ENCODE measurements at regions not wholly inside any gene's neighbourhood (a gene's known extent, or its start where the extent isn't known, plus 50 kb on each side); places are given as distances from the start of the nearest gene placed in this dataset.

- H3K4me1 ChIP-seq (ENCODE audit: insufficient read depth, insufficient read length): no peaks in the 10 kb centered on the region
- H3K9me3 ChIP-seq (ENCODE audit: insufficient read depth, low read length): no peaks in the 10 kb centered on the region
- no peak for DNase-seq (ENCODE audit: low read depth, low spot score)
- no peak overlapping the region for H3K9ac ChIP-seq (ENCODE audit: insufficient read length, low read depth)
- H3K36me3 ChIP-seq (ENCODE audit: insufficient read depth, insufficient read length, low read length): no peaks in the 10 kb centered on the region
- no peaks in the 10 kb centered on the region for H3K27me3 ChIP-seq (ENCODE audit: insufficient read depth, insufficient read length)
- no peak overlapping the region for H3K4me3 ChIP-seq (ENCODE audit: insufficient read length, low read depth)
- no peak for TF ChIP-seq YY1 (IDR thresholded peaks at IDR 0.05; ENCODE audit: insufficient read depth, insufficient read length)
- no peak for TF ChIP-seq ZNF274 (IDR thresholded peaks at IDR 0.05; ENCODE audit: low read depth, low read length)
- no peak for TF ChIP-seq SUZ12 (IDR thresholded peaks at IDR 0.05; ENCODE audit: extremely low read depth, insufficient read depth, insufficient read length)
Measured at GRCh38 chr18:27865431-27865830, 311.5 kb downstream of the CDH2 start.

DNA sequence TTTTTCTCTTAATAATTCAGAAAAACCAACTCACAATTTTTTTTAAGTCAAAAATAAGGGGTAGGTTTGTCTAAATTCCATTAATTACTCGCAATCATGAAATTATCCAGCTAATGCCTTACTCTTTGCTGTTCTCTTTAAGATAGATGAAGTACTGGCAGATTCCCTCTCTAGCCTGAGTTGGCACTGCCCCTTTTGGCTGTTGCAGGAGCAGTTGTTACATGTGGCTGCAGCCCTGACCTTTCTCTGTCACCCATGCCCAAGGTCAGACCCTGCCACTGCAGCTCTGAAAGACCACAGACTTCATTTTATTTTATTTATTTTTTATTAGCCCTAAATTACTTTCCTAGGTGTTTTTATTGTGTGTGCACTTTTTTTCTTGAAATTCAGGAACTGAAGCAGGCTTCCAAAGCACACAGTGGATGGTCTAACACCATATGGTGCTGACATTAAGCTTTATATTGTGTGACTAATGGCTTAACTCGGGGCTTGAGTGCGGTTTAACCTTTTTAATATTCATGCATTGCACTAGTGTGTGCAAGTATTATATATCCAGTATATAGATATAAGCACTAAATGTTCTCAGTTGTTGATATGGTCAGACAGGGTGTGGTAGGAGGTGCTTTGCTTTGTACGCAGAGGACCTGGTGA lies 313.0 kb downstream of the CDH2 start:
- no peaks in the 10 kb centered on the region for H3K9me3 ChIP-seq (ENCODE audit: insufficient read depth, low read length)
- no peak for DNase-seq (ENCODE audit: low read depth, low spot score)
- no peak overlapping the region for H3K9ac ChIP-seq (ENCODE audit: insufficient read length, low read depth)
- TF ChIP-seq ZNF274 (IDR thresholded peaks at IDR 0.05; ENCODE audit: low read depth, low read length) (no peak), SUZ12 (IDR thresholded peaks at IDR 0.05; ENCODE audit: extremely low read depth, insufficient read depth, insufficient read length) (no peak), YY1 (IDR thresholded peaks at IDR 0.05; ENCODE audit: insufficient read depth, insufficient read length) (no peak)
- no peaks in the 10 kb centered on the region for H3K36me3 ChIP-seq (ENCODE audit: insufficient read depth, insufficient read length, low read length)
- no peaks in the 10 kb centered on the region for H3K27me3 ChIP-seq (ENCODE audit: insufficient read depth, insufficient read length)
- H3K4me1 ChIP-seq (ENCODE audit: insufficient read depth, insufficient read length): no peaks in the 10 kb centered on the region
- no peak overlapping the region for H3K4me3 ChIP-seq (ENCODE audit: insufficient read length, low read depth)

DNA sequence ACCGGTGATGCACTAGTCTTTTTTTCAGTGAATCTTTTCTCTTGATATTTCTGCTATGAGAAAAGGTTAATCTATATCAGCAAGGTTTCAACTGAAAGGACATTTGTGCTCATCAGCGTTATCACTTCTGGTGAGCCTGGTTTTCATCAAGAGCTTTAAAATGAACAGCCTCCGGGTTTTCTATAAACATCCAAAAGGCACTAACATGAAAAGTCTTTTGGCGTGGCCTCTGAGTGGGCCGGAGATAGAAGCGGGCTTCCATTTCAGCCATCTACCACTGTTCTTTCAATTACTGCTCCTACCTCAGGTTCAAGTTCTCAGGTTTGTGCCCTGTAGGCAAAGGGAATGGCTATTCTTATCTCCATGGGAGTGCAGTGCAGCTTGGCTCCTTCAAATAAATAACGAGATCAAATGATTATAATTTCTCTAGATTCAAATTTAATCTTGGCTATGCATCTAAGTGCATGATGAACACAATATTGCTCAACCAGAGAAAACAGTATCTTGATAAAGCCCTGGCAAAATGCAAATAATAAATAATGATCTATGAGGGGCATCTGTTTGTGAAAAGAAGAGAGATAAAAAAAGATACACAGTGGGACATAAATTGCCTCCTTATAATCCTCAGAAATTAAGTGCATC lies 314.8 kb downstream of the CDH2 start:
- no peaks in the 10 kb centered on the region for H3K27me3 ChIP-seq (ENCODE audit: insufficient read depth, insufficient read length)
- DNase-seq (ENCODE audit: low read depth, low spot score): no peak
- H3K4me3 ChIP-seq (ENCODE audit: insufficient read length, low read depth): no peak overlapping the region
- no peak overlapping the region for H3K9ac ChIP-seq (ENCODE audit: insufficient read length, low read depth)
- no peaks in the 10 kb centered on the region for H3K9me3 ChIP-seq (ENCODE audit: insufficient read depth, low read length)
- TF ChIP-seq SUZ12 (IDR thresholded peaks at IDR 0.05; ENCODE audit: extremely low read depth, insufficient read depth, insufficient read length) (no peak), YY1 (IDR thresholded peaks at IDR 0.05; ENCODE audit: insufficient read depth, insufficient read length) (no peak), ZNF274 (IDR thresholded peaks at IDR 0.05; ENCODE audit: low read depth, low read length) (no peak)
- no peaks in the 10 kb centered on the region for H3K36me3 ChIP-seq (ENCODE audit: insufficient read depth, insufficient read length, low read length)
- H3K4me1 ChIP-seq (ENCODE audit: insufficient read depth, insufficient read length): no peaks in the 10 kb centered on the region

DNA sequence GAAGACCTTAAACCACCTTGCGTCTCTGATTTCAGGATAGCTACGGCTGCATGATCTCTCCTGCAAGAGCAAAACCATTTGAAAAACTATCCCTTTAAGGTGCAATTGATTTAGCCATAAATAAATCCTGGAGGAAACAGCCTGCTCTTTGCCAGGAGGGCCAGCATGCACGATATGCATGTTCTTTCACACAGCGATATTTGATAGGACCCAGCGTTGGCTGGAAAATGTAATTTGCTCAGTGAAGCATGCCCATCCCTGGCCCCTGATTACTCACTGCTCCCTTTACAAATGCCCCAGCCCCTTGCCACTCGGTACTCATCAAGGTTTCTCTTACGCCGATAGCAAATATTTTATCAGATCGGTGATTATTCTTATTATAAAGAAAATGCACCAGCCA lies 315.4 kb downstream of the CDH2 start:
- H3K9ac ChIP-seq (ENCODE audit: insufficient read length, low read depth): no peak overlapping the region
- TF ChIP-seq YY1 (IDR thresholded peaks at IDR 0.05; ENCODE audit: insufficient read depth, insufficient read length) (no peak), SUZ12 (IDR thresholded peaks at IDR 0.05; ENCODE audit: extremely low read depth, insufficient read depth, insufficient read length) (no peak), ZNF274 (IDR thresholded peaks at IDR 0.05; ENCODE audit: low read depth, low read length) (no peak)
- H3K36me3 ChIP-seq (ENCODE audit: insufficient read depth, insufficient read length, low read length): no peaks in the 10 kb centered on the region
- no peaks in the 10 kb centered on the region for H3K27me3 ChIP-seq (ENCODE audit: insufficient read depth, insufficient read length)
- no peaks in the 10 kb centered on the region for H3K9me3 ChIP-seq (ENCODE audit: insufficient read depth, low read length)
- DNase-seq (ENCODE audit: low read depth, low spot score): no peak
- H3K4me3 ChIP-seq (ENCODE audit: insufficient read length, low read depth): no peak overlapping the region
- H3K4me1 ChIP-seq (ENCODE audit: insufficient read depth, insufficient read length): no peaks in the 10 kb centered on the region

DNA sequence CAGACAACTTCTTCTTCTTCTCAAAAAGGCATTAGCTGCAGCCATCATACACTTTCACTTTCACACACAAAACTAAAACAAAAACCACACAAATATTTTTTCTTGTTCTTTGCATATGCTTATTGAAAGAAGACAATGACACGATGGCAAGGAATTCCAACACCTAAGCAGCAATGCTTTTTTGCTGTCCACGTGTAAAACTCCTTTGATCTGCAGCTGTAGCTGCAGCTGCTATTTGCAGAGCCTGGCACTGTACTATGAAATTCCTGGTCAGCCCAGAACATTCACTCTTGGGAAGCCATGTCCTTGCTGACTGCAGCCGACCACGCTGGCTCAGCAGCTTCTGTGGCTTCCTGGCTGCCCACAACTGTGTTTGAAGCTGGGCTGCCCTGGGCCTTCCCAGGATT lies 316.2 kb downstream of the CDH2 start:
- Histone ChIP-seq H3K9ac (ENCODE audit: insufficient read length, low read depth) (no peak overlapping the region), H3K4me3 (ENCODE audit: insufficient read length, low read depth) (no peak overlapping the region), H3K27me3 (ENCODE audit: insufficient read depth, insufficient read length) (no peaks in the 10 kb centered on the region), H3K9me3 (ENCODE audit: insufficient read depth, low read length) (no peaks in the 10 kb centered on the region), H3K4me1 (ENCODE audit: insufficient read depth, insufficient read length) (no peaks in the 10 kb centered on the region), H3K36me3 (ENCODE audit: insufficient read depth, insufficient read length, low read length) (no peaks in the 10 kb centered on the region)
- TF ChIP-seq YY1 (IDR thresholded peaks at IDR 0.05; ENCODE audit: insufficient read depth, insufficient read length) (no peak), ZNF274 (IDR thresholded peaks at IDR 0.05; ENCODE audit: low read depth, low read length) (no peak)
- no peak for DNase-seq (ENCODE audit: low read depth, low spot score)

- H3K27me3 ChIP-seq (ENCODE audit: insufficient read depth, insufficient read length): no peaks in the 10 kb centered on the region
- no peaks in the 10 kb centered on the region for H3K9me3 ChIP-seq (ENCODE audit: insufficient read depth, low read length)
- H3K9ac ChIP-seq (ENCODE audit: insufficient read length, low read depth): no peak overlapping the region
- no peak for DNase-seq (ENCODE audit: low read depth, low spot score)
- H3K4me3 ChIP-seq (ENCODE audit: insufficient read length, low read depth): no peak overlapping the region
- TF ChIP-seq SUZ12 (IDR thresholded peaks at IDR 0.05; ENCODE audit: extremely low read depth, insufficient read depth, insufficient read length) (no peak), ZNF274 (IDR thresholded peaks at IDR 0.05; ENCODE audit: low read depth, low read length) (no peak), YY1 (IDR thresholded peaks at IDR 0.05; ENCODE audit: insufficient read depth, insufficient read length) (no peak)
- H3K4me1 ChIP-seq (ENCODE audit: insufficient read depth, insufficient read length): no peaks in the 10 kb centered on the region
- H3K36me3 ChIP-seq (ENCODE audit: insufficient read depth, insufficient read length, low read length): no peaks in the 10 kb centered on the region
Measured at GRCh38 chr18:27860011-27860410, 316.9 kb downstream of the CDH2 start.

GRCh38 chr18:27856820-27857219 lies 320.1 kb downstream of the CDH2 start:
- no peak for DNase-seq (ENCODE audit: low read depth, low spot score)
- Histone ChIP-seq H3K9ac (ENCODE audit: insufficient read length, low read depth) (no peak overlapping the region), H3K27me3 (ENCODE audit: insufficient read depth, insufficient read length) (no peaks in the 10 kb centered on the region), H3K4me1 (ENCODE audit: insufficient read depth, insufficient read length) (no peaks in the 10 kb centered on the region), H3K9me3 (ENCODE audit: insufficient read depth, low read length) (no peaks in the 10 kb centered on the region), H3K36me3 (ENCODE audit: insufficient read depth, insufficient read length, low read length) (no peaks in the 10 kb centered on the region), H3K4me3 (ENCODE audit: insufficient read length, low read depth) (no peak overlapping the region)
- no peak for TF ChIP-seq YY1 (IDR thresholded peaks at IDR 0.05; ENCODE audit: insufficient read depth, insufficient read length)
